Tibial nerve (tissue), 4 donors: ENCODE measurements at regions not wholly inside any gene's neighbourhood (a gene's known extent, or its start where the extent isn't known, plus 50 kb on each side); places are given as distances from the start of the nearest gene placed in this dataset.

Source experiments
- DNase-seq, 2 donors: peaks; one replicate each; pipeline ENCODE4 v3.0.0-alpha.2; 2019; ENCODE audit warnings: low spot score in 2 of 2
- H3K27ac ChIP-seq, 4 donors: fragments of 200-600 bp; sonication (generic) in 3 of 4; one replicate each; pipeline ENCODE4 v1.5.1; 2017 to 2019; ENCODE audit warnings: mild to moderate bottlenecking in 1 of 4
- H3K27me3 ChIP-seq, 2 donors: fragments of 200-600 bp; sonication (generic) in 1 of 2; one replicate each; pipeline versions ENCODE4 v1.5.1 to v1.6.0; 2017 to 2019
- H3K36me3 ChIP-seq, 3 donors: fragments of 200-600 bp; sonication (generic); one replicate each; pipeline ENCODE4 v1.5.1; 2018 to 2019
- H3K4me1 ChIP-seq, 4 donors: fragments of 200-600 bp; sonication (generic) in 3 of 4; one replicate each; pipeline ENCODE4 v1.5.1; 2017 to 2019
- H3K4me3 ChIP-seq, 4 donors: fragments of 200-600 bp; sonication (generic) in 3 of 4; one replicate each; pipeline ENCODE4 v1.5.1; 2017 to 2019; ENCODE audit warnings: mild to moderate bottlenecking in 1 of 4, moderate library complexity in 1 of 4
- H3K9me3 ChIP-seq, 4 donors: fragments of 200-600 bp; sonication (generic) in 3 of 4; one replicate each; pipeline ENCODE4 v1.5.1; 2017 to 2019
- CTCF ChIP-seq, 5 experiments: fragments of 200-600 bp in 3 of 5; fragments of 450-650 bp in 2 of 5; sonication (generic) in 3 of 5; IDR thresholded peaks; one replicate each; pipeline ENCODE4 v1.5.1; 2016 to 2019; ENCODE audit warnings: antibody characterized with exemption in 5 of 5, mild to moderate bottlenecking in 3 of 5, moderate library complexity in 2 of 5
- EP300 ChIP-seq, 2 donors: sonication (generic); formaldehyde crosslinking; IDR thresholded peaks; one replicate each; pipeline ENCODE4 v1.6.1; 2017; ENCODE audit warnings: antibody characterized with exemption in 2 of 2, mild to moderate bottlenecking in 1 of 2
- POLR2A ChIP-seq, 2 donors: fragments of 450-650 bp; IDR thresholded peaks; one replicate each; pipeline ENCODE4 v1.6.1; 2017; ENCODE audit warnings: antibody characterized with exemption in 2 of 2, mild to moderate bottlenecking in 2 of 2, moderate library complexity in 2 of 2
- WGBS, 2 donors: methylation state at CpG; one replicate each; pipeline ENCODE4 v1.1.5; 2018; 5-methylcytosine and 5-hydroxymethylcytosine counted together

- H3K4me3 ChIP-seq, result no peak overlapping the region
- H3K9me3 ChIP-seq, result peaks cover 0 to 5% (median 0%) of the 10 kb centered on the region in 4 donors
- H3K27ac ChIP-seq, result no peak overlapping the region
- WGBS, 2 donors, result 64 to 70% methylated on average over 6 of the region's 6 CpGs
- H3K36me3 ChIP-seq, result no peaks in the 10 kb centered on the region
- DNase-seq, result no peak
- no peaks in the 10 kb centered on the region for H3K4me1 ChIP-seq
- no peaks in the 10 kb centered on the region for H3K27me3 ChIP-seq
- TF ChIP-seq EP300 (IDR thresholded peaks at IDR 0.05) (no peak), CTCF (IDR thresholded peaks at IDR 0.05) (no peak), POLR2A (IDR thresholded peaks at IDR 0.05) (no peak)
Measured at GRCh38 chr7:153021542-153021941, 262.0 kb downstream of the ACTR3B start.

GRCh38 chr7:153022475-153023193 lies 263.1 kb downstream of the ACTR3B start:
- H3K4me1 ChIP-seq, result no peaks in the 10 kb centered on the region
- no peak for DNase-seq
- TF ChIP-seq CTCF (IDR thresholded peaks at IDR 0.05) (no peak), POLR2A (IDR thresholded peaks at IDR 0.05) (no peak), EP300 (IDR thresholded peaks at IDR 0.05) (no peak)
- no peaks in the 10 kb centered on the region for H3K36me3 ChIP-seq
- no peak overlapping the region for H3K27ac ChIP-seq
- WGBS, 2 donors, result 41 to 52% methylated on average over 12 of the region's 12 CpGs
- no peaks in the 10 kb centered on the region for H3K27me3 ChIP-seq
- peaks cover 0 to 5% (median 0%) of the 10 kb centered on the region in 4 donors for H3K9me3 ChIP-seq
- no peak overlapping the region for H3K4me3 ChIP-seq

- Histone ChIP-seq H3K27ac (no peak overlapping the region), H3K27me3 (no peaks in the 10 kb centered on the region), H3K4me1 (no peaks in the 10 kb centered on the region), H3K36me3 (no peaks in the 10 kb centered on the region), H3K9me3 (peaks cover 0 to 5% (median 0%) of the 10 kb centered on the region in 4 donors), H3K4me3 (no peak overlapping the region)
- 69 to 78% methylated on average over 7 of the region's 7 CpGs for WGBS, 2 donors
- DNase-seq, result no peak
- TF ChIP-seq EP300 (IDR thresholded peaks at IDR 0.05) (no peak), CTCF (IDR thresholded peaks at IDR 0.05) (no peak), POLR2A (IDR thresholded peaks at IDR 0.05) (no peak)
Measured at GRCh38 chr7:153023194-153023592, 263.6 kb downstream of the ACTR3B start.

- no peak overlapping the region for H3K4me3 ChIP-seq
- H3K36me3 ChIP-seq, result no peaks in the 10 kb centered on the region
- H3K9me3 ChIP-seq, result no peaks in the 10 kb centered on the region
- no peaks in the 10 kb centered on the region for H3K27me3 ChIP-seq
- H3K4me1 ChIP-seq, result no peaks in the 10 kb centered on the region
- WGBS, 2 donors, result 83 to 89% methylated on average over 11 of the region's 11 CpGs
- no peak overlapping the region for H3K27ac ChIP-seq
- TF ChIP-seq EP300 (IDR thresholded peaks at IDR 0.05) (no peak), POLR2A (IDR thresholded peaks at IDR 0.05) (no peak), CTCF (IDR thresholded peaks at IDR 0.05) (no peak)
- DNase-seq, result no peak
Measured at GRCh38 chr7:153027210-153027609, 267.7 kb downstream of the ACTR3B start.

GRCh38 chr7:153027904-153028303 lies 268.4 kb downstream of the ACTR3B start:
- no peak for DNase-seq
- Histone ChIP-seq H3K4me3 (no peak overlapping the region), H3K4me1 (no peaks in the 10 kb centered on the region), H3K27me3 (no peaks in the 10 kb centered on the region), H3K27ac (no peak overlapping the region), H3K36me3 (no peaks in the 10 kb centered on the region), H3K9me3 (no peaks in the 10 kb centered on the region)
- WGBS, 2 donors, result 92 to 93% methylated on average over 13 of the region's 13 CpGs
- TF ChIP-seq CTCF (IDR thresholded peaks at IDR 0.05), result no peak
- no peak for TF ChIP-seq POLR2A (IDR thresholded peaks at IDR 0.05)
- no peak for TF ChIP-seq EP300 (IDR thresholded peaks at IDR 0.05)
